ENCODE measurements at regions not wholly inside any gene's neighbourhood (a gene's known extent, or its start where the extent isn't known, plus 50 kb on each side); places are given as distances from the start of the nearest gene placed in this dataset.
"Not testable (repeated sequence)": the region's sequence is repeated elsewhere in the genome, so short reads cannot be mapped to it uniquely, and the experiment has no call there.

GRCh38 chr6:79808921-79809320 lies 138.4 kb downstream of the ELOVL4 start:
- no peak for DNase-seq

- DNase-seq: not testable (repeated sequence)
Observed at GRCh38 chr6:79806661-79807060, 140.7 kb downstream of the ELOVL4 start.

- DNase-seq: no peak
Observed at GRCh38 chr6:79804732-79805131, 142.6 kb downstream of the ELOVL4 start.

GRCh38 chr6:79803917-79804316 lies 143.4 kb downstream of the ELOVL4 start:
- no peak for DNase-seq

- DNase-seq: no peak
Observed at GRCh38 chr6:79802657-79803300, 144.6 kb downstream of the ELOVL4 start.

GRCh38 chr6:79801362-79801761 lies 146.0 kb downstream of the ELOVL4 start:
- no peak for DNase-seq

- no peak for DNase-seq
Observed at GRCh38 chr6:79798841-79799240, 148.5 kb downstream of the ELOVL4 start.

GRCh38 chr6:79797912-79798311 lies 149.4 kb downstream of the ELOVL4 start:
- no peak for DNase-seq

GRCh38 chr6:79797163-79797764 lies 150.1 kb downstream of the ELOVL4 start:
- no peak for DNase-seq

- no peak for DNase-seq
Observed at GRCh38 chr6:79796197-79796596, 151.2 kb downstream of the ELOVL4 start.

GRCh38 chr6:79789896-79790295 lies 157.5 kb downstream of the ELOVL4 start:
- no peak for DNase-seq

GRCh38 chr6:79788756-79789155 lies 157.6 kb downstream of the SH3BGRL2 start:
- no peak for DNase-seq

- no peak for DNase-seq
Observed at GRCh38 chr6:79787626-79788025, 156.5 kb downstream of the SH3BGRL2 start.

GRCh38 chr6:79784395-79784753 lies 153.2 kb downstream of the SH3BGRL2 start:
- DNase-seq: no peak

GRCh38 chr6:79783670-79784394 lies 152.7 kb downstream of the SH3BGRL2 start:
- no peak for DNase-seq

GRCh38 chr6:79782792-79783580 lies 151.9 kb downstream of the SH3BGRL2 start:
- DNase-seq: no peak

- DNase-seq: no peak
Observed at GRCh38 chr6:79781916-79782315, 150.8 kb downstream of the SH3BGRL2 start.

- DNase-seq: no peak
Observed at GRCh38 chr6:79780881-79781280, 149.8 kb downstream of the SH3BGRL2 start.

- no peak for DNase-seq
Observed at GRCh38 chr6:79778816-79779215, 147.7 kb downstream of the SH3BGRL2 start.

- DNase-seq: no peak
Observed at GRCh38 chr6:79777713-79778579, 146.8 kb downstream of the SH3BGRL2 start.

GRCh38 chr6:79776076-79776475 lies 144.9 kb downstream of the SH3BGRL2 start:
- no peak for DNase-seq

GRCh38 chr6:79775222-79775621 lies 144.1 kb downstream of the SH3BGRL2 start:
- DNase-seq: no peak

- no peak for DNase-seq
Observed at GRCh38 chr6:79764747-79765146, 133.6 kb downstream of the SH3BGRL2 start.
